Colon (tissue), 2 donors: ENCODE measurements at regions not wholly inside any gene's neighbourhood (a gene's known extent, or its start where the extent isn't known, plus 50 kb on each side); places are given as distances from the start of the nearest gene placed in this dataset.

Source experiments
- FAIRE-seq: peaks from 2 replicates; lab custom pipeline; 2012; peaks lifted over from hg19 to GRCh38; lab: Jason Lieb, UNC
- donor health status: control.
- donor health status: control.

- FAIRE-seq = no peak
These were observed 321.4 kb upstream of the MMADHC start for GRCh38 chr2:149908726-149909683.

- no peak for FAIRE-seq
These were observed 319.3 kb upstream of the MMADHC start for GRCh38 chr2:149906886-149907285.

- FAIRE-seq = no peak
These were observed 317.0 kb upstream of the MMADHC start for GRCh38 chr2:149904352-149905175.

- FAIRE-seq = no peak
These were observed 316.1 kb upstream of the MMADHC start for GRCh38 chr2:149903626-149904025.

GRCh38 chr2:149902081-149902480 is 314.5 kb upstream of the MMADHC start:
- FAIRE-seq = no peak

GRCh38 chr2:149901231-149901859 is 313.8 kb upstream of the MMADHC start:
- FAIRE-seq = no peak

- FAIRE-seq = no peak
These were observed 311.8 kb upstream of the MMADHC start for GRCh38 chr2:149899390-149899789.

- no peak for FAIRE-seq
These were observed 307.2 kb upstream of the MMADHC start for GRCh38 chr2:149894760-149895159.

- FAIRE-seq = no peak
These were observed 306.7 kb upstream of the MMADHC start for GRCh38 chr2:149894226-149894625.

- no peak for FAIRE-seq
These were observed 305.0 kb upstream of the MMADHC start for GRCh38 chr2:149892563-149892962.

- FAIRE-seq = no peak
These were observed 298.4 kb upstream of the MMADHC start for GRCh38 chr2:149885946-149886345.

- FAIRE-seq = no peak
These were observed 297.9 kb upstream of the MMADHC start for GRCh38 chr2:149885468-149885867.

GRCh38 chr2:149884871-149885270 is 297.3 kb upstream of the MMADHC start:
- FAIRE-seq = no peak

GRCh38 chr2:149877913-149878312 is 290.3 kb upstream of the MMADHC start:
- no peak for FAIRE-seq

- FAIRE-seq = no peak
These were observed 289.5 kb upstream of the MMADHC start for GRCh38 chr2:149877074-149877473.

GRCh38 chr2:149873936-149874335 is 286.4 kb upstream of the MMADHC start:
- FAIRE-seq = no peak

GRCh38 chr2:149872638-149873150 is 285.1 kb upstream of the MMADHC start:
- FAIRE-seq = no peak

GRCh38 chr2:149872041-149872440 is 284.5 kb upstream of the MMADHC start:
- FAIRE-seq = no peak

GRCh38 chr2:149871091-149871885 is 283.7 kb upstream of the MMADHC start:
- no peak for FAIRE-seq

GRCh38 chr2:149863227-149863626 is 275.7 kb upstream of the MMADHC start:
- no peak for FAIRE-seq

- no peak for FAIRE-seq
These were observed 273.5 kb upstream of the MMADHC start for GRCh38 chr2:149861034-149861433.
